NCI-H146 (cell line): ENCODE measurements at regions not wholly inside any gene's neighbourhood (a gene's known extent, or its start where the extent isn't known, plus 50 kb on each side); places are given as distances from the start of the nearest gene placed in this dataset.
"Not testable (repeated sequence)": the region's sequence is repeated elsewhere in the genome, so short reads cannot be mapped to it uniquely, and the experiment has no call there.

Source experiments
- DNase-seq: peaks from one replicate; lab custom pipeline; 2025; lab: John Stamatoyannopoulos, UW

- DNase-seq, result no peak
Measured at GRCh38 chr3:5357089-5357488, 169.6 kb downstream of the EDEM1 start.

- no peak for DNase-seq
Measured at GRCh38 chr3:5358911-5359310, 171.4 kb downstream of the EDEM1 start.

- DNase-seq, result no peak
Measured at GRCh38 chr3:5360453-5360852, 172.9 kb downstream of the EDEM1 start.

- DNase-seq, result no peak
Measured at GRCh38 chr3:5366746-5367145, 179.2 kb downstream of the EDEM1 start.

GRCh38 chr3:5371555-5371954, 184.0 kb downstream of the EDEM1 start:
- DNase-seq, result not testable (repeated sequence)

GRCh38 chr3:5376761-5377160, 189.3 kb downstream of the EDEM1 start:
- no peak for DNase-seq

GRCh38 chr3:5379266-5379665, 191.8 kb downstream of the EDEM1 start:
- not testable (repeated sequence) for DNase-seq

- not testable (repeated sequence) for DNase-seq
Measured at GRCh38 chr3:5383486-5384263, 196.2 kb downstream of the EDEM1 start.

GRCh38 chr3:5384557-5385236, 197.2 kb downstream of the EDEM1 start:
- DNase-seq, result no peak

GRCh38 chr3:5388091-5388490, 200.6 kb downstream of the EDEM1 start:
- no peak for DNase-seq

- DNase-seq, result no peak
Measured at GRCh38 chr3:5389057-5389456, 201.6 kb downstream of the EDEM1 start.

GRCh38 chr3:5390221-5390620, 202.7 kb downstream of the EDEM1 start:
- no peak for DNase-seq

GRCh38 chr3:5390936-5391625, 203.6 kb downstream of the EDEM1 start:
- no peak for DNase-seq

- DNase-seq, result no peak
Measured at GRCh38 chr3:5401002-5401401, 213.5 kb downstream of the EDEM1 start.

- DNase-seq, result no peak
Measured at GRCh38 chr3:5404718-5405117, 217.2 kb downstream of the EDEM1 start.

GRCh38 chr3:5411786-5412185, 224.3 kb downstream of the EDEM1 start:
- no peak for DNase-seq

GRCh38 chr3:5423076-5423475, 235.6 kb downstream of the EDEM1 start:
- DNase-seq, result no peak

GRCh38 chr3:5423523-5423922, 236.0 kb downstream of the EDEM1 start:
- DNase-seq, result no peak

GRCh38 chr3:5425371-5425770, 237.9 kb downstream of the EDEM1 start:
- no peak for DNase-seq

GRCh38 chr3:5426094-5426883, 238.8 kb downstream of the EDEM1 start:
- peak; percentile 68 for DNase-seq

GRCh38 chr3:5427021-5427420, 239.5 kb downstream of the EDEM1 start:
- no peak for DNase-seq

- DNase-seq, result no peak
Measured at GRCh38 chr3:5427938-5428337, 240.4 kb downstream of the EDEM1 start.
